GM19372 (cell line): ENCODE measurements at regions not wholly inside any gene's neighbourhood (a gene's known extent, or its start where the extent isn't known, plus 50 kb on each side); places are given as distances from the start of the nearest gene placed in this dataset.
A peak's percentile ranks its signal among the peaks of the same experiment; 100 is the strongest.
"Not testable (repeated sequence)": the region's sequence is repeated elsewhere in the genome, so short reads cannot be mapped to it uniquely, and the experiment has no call there.

Experiments
- ATAC-seq: cut with Tn5 transposase; IDR thresholded peaks from one replicate; pipeline ENCODE4 v1.9.1; 2021; ENCODE audit warnings: mild to moderate bottlenecking, low read depth, moderate library complexity; ENCODE audit not compliant: unreplicated experiment

GRCh38 chr6:88499845-88500699 lies 333.9 kb upstream of the CNR1 start:
- peak; percentile 69 for ATAC-seq

GRCh38 chr6:88499436-88499835 lies 333.3 kb upstream of the CNR1 start:
- ATAC-seq: no peak

- ATAC-seq: not testable (repeated sequence)
These were observed 331.3 kb upstream of the CNR1 start for GRCh38 chr6:88497403-88497802.

- peak; percentile 63 for ATAC-seq
These were observed 328.4 kb upstream of the CNR1 start for GRCh38 chr6:88494401-88495140.

GRCh38 chr6:88493717-88494116 lies 327.6 kb upstream of the CNR1 start:
- peak; percentile 21 for ATAC-seq

- ATAC-seq: no peak
These were observed 326.7 kb upstream of the CNR1 start for GRCh38 chr6:88492824-88493223.

- ATAC-seq: no peak
These were observed 326.1 kb upstream of the CNR1 start for GRCh38 chr6:88492241-88492640.

- no peak for ATAC-seq
These were observed 325.2 kb upstream of the CNR1 start for GRCh38 chr6:88491266-88491880.

- ATAC-seq: no peak
These were observed 324.7 kb upstream of the CNR1 start for GRCh38 chr6:88490908-88491264.

GRCh38 chr6:88490195-88490907 lies 324.2 kb upstream of the CNR1 start:
- ATAC-seq: no peak

GRCh38 chr6:88483424-88483823 lies 317.3 kb upstream of the CNR1 start:
- no peak for ATAC-seq

GRCh38 chr6:88482465-88482864 lies 316.3 kb upstream of the CNR1 start:
- no peak for ATAC-seq

GRCh38 chr6:88481519-88481918 lies 315.4 kb upstream of the CNR1 start:
- ATAC-seq: no peak

- no peak for ATAC-seq
These were observed 314.7 kb upstream of the CNR1 start for GRCh38 chr6:88480816-88481215.

GRCh38 chr6:88477413-88477812 lies 311.3 kb upstream of the CNR1 start:
- no peak for ATAC-seq

GRCh38 chr6:88476388-88476787 lies 310.2 kb upstream of the CNR1 start:
- no peak for ATAC-seq

GRCh38 chr6:88474720-88475119 lies 308.6 kb upstream of the CNR1 start:
- ATAC-seq: no peak

- ATAC-seq: no peak
These were observed 307.4 kb upstream of the CNR1 start for GRCh38 chr6:88473589-88473988.

GRCh38 chr6:88472851-88473525 lies 306.8 kb upstream of the CNR1 start:
- ATAC-seq: no peak

GRCh38 chr6:88459643-88460042 lies 293.5 kb upstream of the CNR1 start:
- no peak for ATAC-seq
